ENCODE measurements at regions not wholly inside any gene's neighbourhood (a gene's known extent, or its start where the extent isn't known, plus 50 kb on each side); places are given as distances from the start of the nearest gene placed in this dataset.

GRCh38 chr4:14769993-14770392 lies 232.3 kb upstream of the CPEB2 start:
- H3K9ac ChIP-seq (ENCODE audit: insufficient read length, low read depth): no peak overlapping the region
- no peaks in the 10 kb centered on the region for H3K36me3 ChIP-seq (ENCODE audit: insufficient read depth, insufficient read length, low read length)
- no peaks in the 10 kb centered on the region; the same call in 1 of the 2 replicates for H3K9me3 ChIP-seq (ENCODE audit: insufficient read depth, low read length)
- no peak for TF ChIP-seq ZNF274 (IDR thresholded peaks at IDR 0.05; ENCODE audit: low read depth, low read length)
- TF ChIP-seq YY1 (IDR thresholded peaks at IDR 0.05; ENCODE audit: insufficient read depth, insufficient read length): no peak
- no peak for TF ChIP-seq SUZ12 (IDR thresholded peaks at IDR 0.05; ENCODE audit: extremely low read depth, insufficient read depth, insufficient read length)
- H3K4me1 ChIP-seq (ENCODE audit: insufficient read depth, insufficient read length): no peaks in the 10 kb centered on the region
- H3K4me3 ChIP-seq (ENCODE audit: insufficient read length, low read depth): no peak overlapping the region
- H3K27me3 ChIP-seq (ENCODE audit: insufficient read depth, insufficient read length): no peaks in the 10 kb centered on the region
- DNase-seq (ENCODE audit: low read depth, low spot score): no peak

DNA sequence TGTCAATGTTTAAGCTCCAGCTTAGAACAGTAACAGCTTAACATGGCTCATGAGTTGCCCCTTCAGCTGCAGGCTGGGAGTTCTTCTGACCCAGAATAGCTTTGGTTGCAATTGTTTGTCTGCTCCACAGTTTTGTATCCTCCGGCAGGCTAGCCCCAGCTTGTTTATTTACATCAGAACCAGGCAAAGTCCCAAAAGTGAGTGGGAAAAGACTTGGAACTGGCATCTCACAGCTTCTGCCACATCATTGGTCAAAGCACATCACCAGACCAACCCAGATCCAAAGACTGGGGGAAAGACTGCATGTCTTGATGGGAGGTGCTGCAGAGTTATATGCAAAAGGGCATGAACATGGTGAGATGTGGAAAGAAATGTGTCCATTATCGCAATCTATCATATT lies 231.2 kb upstream of the CPEB2 start:
- H3K9ac ChIP-seq (ENCODE audit: insufficient read length, low read depth): no peak overlapping the region
- no peaks in the 10 kb centered on the region for H3K36me3 ChIP-seq (ENCODE audit: insufficient read depth, insufficient read length, low read length)
- H3K9me3 ChIP-seq (ENCODE audit: insufficient read depth, low read length): no peaks in the 10 kb centered on the region; the same call in 1 of the 2 replicates
- no peak overlapping the region for H3K4me3 ChIP-seq (ENCODE audit: insufficient read length, low read depth)
- no peak for DNase-seq (ENCODE audit: low read depth, low spot score)
- no peaks in the 10 kb centered on the region for H3K4me1 ChIP-seq (ENCODE audit: insufficient read depth, insufficient read length)
- TF ChIP-seq ZNF274 (IDR thresholded peaks at IDR 0.05; ENCODE audit: low read depth, low read length): no peak
- no peak for TF ChIP-seq YY1 (IDR thresholded peaks at IDR 0.05; ENCODE audit: insufficient read depth, insufficient read length)
- no peak for TF ChIP-seq SUZ12 (IDR thresholded peaks at IDR 0.05; ENCODE audit: extremely low read depth, insufficient read depth, insufficient read length)
- no peaks in the 10 kb centered on the region for H3K27me3 ChIP-seq (ENCODE audit: insufficient read depth, insufficient read length)

DNA sequence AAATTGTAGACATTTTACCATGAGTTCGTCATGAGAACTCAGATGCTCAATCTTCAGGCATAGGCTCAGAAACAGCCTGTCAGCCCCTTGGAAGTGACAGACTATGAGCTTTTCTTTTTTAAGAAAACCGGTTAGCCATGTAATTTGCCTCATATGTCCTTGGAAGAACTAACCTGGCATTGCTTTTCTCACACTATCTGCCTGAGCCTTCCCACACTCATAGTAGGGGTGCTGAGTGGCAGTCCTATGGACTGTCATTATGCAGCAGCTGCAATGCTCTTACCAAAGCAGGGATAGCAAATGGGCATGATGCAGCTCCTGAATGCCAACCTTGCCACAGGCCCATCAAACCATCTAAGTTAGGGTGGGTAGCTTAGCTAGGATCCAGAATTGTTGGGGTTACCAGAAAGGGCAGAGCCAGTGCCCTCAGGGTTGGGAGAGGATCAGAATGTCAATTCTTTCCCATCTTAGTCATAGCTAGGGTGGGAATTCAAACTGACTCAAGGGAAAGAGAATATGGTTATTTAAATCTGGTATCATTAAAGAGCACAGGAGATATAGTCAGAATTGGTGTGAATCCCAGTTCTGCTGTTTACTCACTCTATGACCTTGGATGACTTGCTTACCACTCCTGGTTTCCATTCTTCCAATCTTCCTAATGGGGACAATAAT lies 230.6 kb upstream of the CPEB2 start:
- no peaks in the 10 kb centered on the region; the same call in 1 of the 2 replicates for H3K9me3 ChIP-seq (ENCODE audit: insufficient read depth, low read length)

DNA sequence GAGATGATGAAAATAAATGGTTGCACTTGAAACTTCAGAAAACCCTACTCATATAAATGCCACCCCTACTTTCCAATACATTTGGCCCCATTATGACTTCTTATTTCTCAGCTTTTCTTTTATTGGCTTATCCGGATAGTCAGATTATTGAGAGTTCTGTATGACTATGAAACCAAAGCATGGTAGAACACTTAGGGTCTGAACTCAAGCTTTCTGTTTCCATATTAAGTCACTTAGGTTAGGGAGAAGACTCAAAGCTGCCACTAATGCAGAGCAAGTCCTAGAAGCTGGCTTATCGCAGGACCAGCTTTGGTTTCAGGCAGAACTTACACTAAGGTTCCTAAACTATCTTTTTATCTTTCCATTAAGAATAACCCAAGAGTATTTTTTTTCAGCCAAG lies 229.9 kb upstream of the CPEB2 start:
- Histone ChIP-seq H3K36me3 (ENCODE audit: insufficient read depth, insufficient read length, low read length) (no peaks in the 10 kb centered on the region), H3K4me1 (ENCODE audit: insufficient read depth, insufficient read length) (no peaks in the 10 kb centered on the region), H3K9ac (ENCODE audit: insufficient read length, low read depth) (no peak overlapping the region), H3K4me3 (ENCODE audit: insufficient read length, low read depth) (no peak overlapping the region), H3K27me3 (ENCODE audit: insufficient read depth, insufficient read length) (no peaks in the 10 kb centered on the region), H3K9me3 (ENCODE audit: insufficient read depth, low read length) (no peaks in the 10 kb centered on the region)
- no peak for TF ChIP-seq YY1 (IDR thresholded peaks at IDR 0.05; ENCODE audit: insufficient read depth, insufficient read length)
- no peak for TF ChIP-seq SUZ12 (IDR thresholded peaks at IDR 0.05; ENCODE audit: extremely low read depth, insufficient read depth, insufficient read length)
- TF ChIP-seq ZNF274 (IDR thresholded peaks at IDR 0.05; ENCODE audit: low read depth, low read length): no peak
- no peak for DNase-seq (ENCODE audit: low read depth, low spot score)

More for the DNA sequence above, 230.6 kb upstream of the CPEB2 start:
- no peak for DNase-seq (ENCODE audit: low read depth, low spot score)
- Histone ChIP-seq H3K27me3 (ENCODE audit: insufficient read depth, insufficient read length) (no peaks in the 10 kb centered on the region), H3K4me3 (ENCODE audit: insufficient read length, low read depth) (no peak overlapping the region), H3K36me3 (ENCODE audit: insufficient read depth, insufficient read length, low read length) (no peaks in the 10 kb centered on the region), H3K4me1 (ENCODE audit: insufficient read depth, insufficient read length) (no peaks in the 10 kb centered on the region), H3K9ac (ENCODE audit: insufficient read length, low read depth) (no peak overlapping the region)
- no peak for TF ChIP-seq ZNF274 (IDR thresholded peaks at IDR 0.05; ENCODE audit: low read depth, low read length)
- TF ChIP-seq YY1 (IDR thresholded peaks at IDR 0.05; ENCODE audit: insufficient read depth, insufficient read length): no peak
- TF ChIP-seq SUZ12 (IDR thresholded peaks at IDR 0.05; ENCODE audit: extremely low read depth, insufficient read depth, insufficient read length): no peak

DNA sequence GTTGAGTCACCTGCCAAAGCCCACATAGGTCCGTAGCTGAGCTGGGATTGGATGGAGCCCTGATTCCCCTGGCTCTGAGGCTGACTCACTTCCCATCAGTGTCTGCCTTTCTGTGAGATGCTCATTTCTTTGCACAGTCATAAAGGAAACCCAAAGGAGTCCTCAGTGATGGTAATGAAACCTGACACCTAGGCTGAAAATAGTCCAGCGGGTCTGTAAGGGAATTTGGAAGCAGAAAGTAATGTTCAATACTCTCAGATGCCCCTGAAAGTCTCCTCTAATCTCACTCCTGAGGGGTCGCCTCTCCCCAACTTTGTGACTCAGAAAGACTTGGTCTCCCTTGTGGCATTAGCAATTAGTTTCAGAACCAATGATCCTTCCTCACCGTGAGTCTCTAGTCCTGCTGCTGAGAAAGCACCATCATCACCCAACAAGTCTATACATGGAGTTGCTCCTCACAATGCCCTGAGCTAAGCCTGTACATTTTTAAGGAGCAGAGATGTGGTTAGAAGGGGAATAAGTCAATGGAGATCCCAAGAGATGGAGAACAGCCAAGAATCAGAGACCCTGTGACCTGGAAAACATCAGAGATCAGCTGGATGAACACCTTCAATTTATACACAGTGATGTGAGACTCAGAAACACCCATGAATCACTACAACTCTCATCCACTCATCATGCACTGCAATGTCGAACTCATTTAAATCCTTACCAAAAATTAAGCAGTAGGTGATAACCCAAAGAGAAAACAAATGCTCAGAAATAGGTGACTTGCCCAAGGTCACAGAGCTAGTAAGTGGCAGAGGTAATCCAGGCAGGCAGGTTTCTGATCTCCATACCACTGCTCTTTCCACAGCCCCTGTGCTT lies 219.0 kb upstream of the CPEB2 start:
- H3K9me3 ChIP-seq (ENCODE audit: insufficient read depth, low read length): peaks cover 6% of the 10 kb centered on the region; the same call in 1 of the 2 replicates
- no peaks in the 10 kb centered on the region for H3K36me3 ChIP-seq (ENCODE audit: insufficient read depth, insufficient read length, low read length)
- DNase-seq (ENCODE audit: low read depth, low spot score): no peak
- no peak overlapping the region for H3K4me3 ChIP-seq (ENCODE audit: insufficient read length, low read depth)
- TF ChIP-seq YY1 (IDR thresholded peaks at IDR 0.05; ENCODE audit: insufficient read depth, insufficient read length) (no peak), SUZ12 (IDR thresholded peaks at IDR 0.05; ENCODE audit: extremely low read depth, insufficient read depth, insufficient read length) (no peak), ZNF274 (IDR thresholded peaks at IDR 0.05; ENCODE audit: low read depth, low read length) (no peak)
- H3K9ac ChIP-seq (ENCODE audit: insufficient read length, low read depth): no peak overlapping the region
- no peaks in the 10 kb centered on the region for H3K27me3 ChIP-seq (ENCODE audit: insufficient read depth, insufficient read length)
- no peaks in the 10 kb centered on the region for H3K4me1 ChIP-seq (ENCODE audit: insufficient read depth, insufficient read length)

- H3K9ac ChIP-seq (ENCODE audit: insufficient read length, low read depth): no peak overlapping the region
- H3K27me3 ChIP-seq (ENCODE audit: insufficient read depth, insufficient read length): no peaks in the 10 kb centered on the region
- H3K4me1 ChIP-seq (ENCODE audit: insufficient read depth, insufficient read length): no peaks in the 10 kb centered on the region
- TF ChIP-seq SUZ12 (IDR thresholded peaks at IDR 0.05; ENCODE audit: extremely low read depth, insufficient read depth, insufficient read length) (no peak), YY1 (IDR thresholded peaks at IDR 0.05; ENCODE audit: insufficient read depth, insufficient read length) (no peak), ZNF274 (IDR thresholded peaks at IDR 0.05; ENCODE audit: low read depth, low read length) (no peak)
- H3K9me3 ChIP-seq (ENCODE audit: insufficient read depth, low read length): peaks cover 10% of the 10 kb centered on the region; the same call in 1 of the 2 replicates
- no peaks in the 10 kb centered on the region for H3K36me3 ChIP-seq (ENCODE audit: insufficient read depth, insufficient read length, low read length)
- no peak for DNase-seq (ENCODE audit: low read depth, low spot score)
- no peak overlapping the region for H3K4me3 ChIP-seq (ENCODE audit: insufficient read length, low read depth)
These were observed 215.1 kb upstream of the CPEB2 start for GRCh38 chr4:14787221-14787620.

DNA sequence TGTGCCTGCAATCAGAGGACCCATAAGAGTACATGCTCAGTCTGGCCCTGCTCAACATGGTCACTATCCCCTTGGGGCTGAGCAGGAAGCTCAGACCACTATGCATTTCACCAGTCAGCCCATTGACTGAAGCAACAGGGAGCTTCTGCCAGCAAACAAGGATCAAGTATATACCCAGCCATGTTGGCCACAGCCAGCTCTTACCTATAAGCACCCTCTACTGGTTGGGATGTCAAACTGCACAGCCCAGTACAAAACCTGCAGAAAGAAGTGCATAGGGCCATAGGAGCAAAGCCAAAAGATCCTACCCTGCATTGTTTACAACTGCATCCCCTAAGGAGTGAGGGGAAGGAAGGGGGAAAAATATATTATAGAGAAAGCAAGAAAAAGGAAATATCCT lies 214.4 kb upstream of the CPEB2 start:
- H3K36me3 ChIP-seq (ENCODE audit: insufficient read depth, insufficient read length, low read length): no peaks in the 10 kb centered on the region
- no peak for TF ChIP-seq ZNF274 (IDR thresholded peaks at IDR 0.05; ENCODE audit: low read depth, low read length)
- TF ChIP-seq SUZ12 (IDR thresholded peaks at IDR 0.05; ENCODE audit: extremely low read depth, insufficient read depth, insufficient read length): no peak
- TF ChIP-seq YY1 (IDR thresholded peaks at IDR 0.05; ENCODE audit: insufficient read depth, insufficient read length): no peak
- H3K4me3 ChIP-seq (ENCODE audit: insufficient read length, low read depth): no peak overlapping the region
- H3K9ac ChIP-seq (ENCODE audit: insufficient read length, low read depth): no peak overlapping the region
- DNase-seq (ENCODE audit: low read depth, low spot score): peak; percentile 23
- H3K27me3 ChIP-seq (ENCODE audit: insufficient read depth, insufficient read length): no peaks in the 10 kb centered on the region
- no peaks in the 10 kb centered on the region for H3K4me1 ChIP-seq (ENCODE audit: insufficient read depth, insufficient read length)
- H3K9me3 ChIP-seq (ENCODE audit: insufficient read depth, low read length): peaks cover 10% of the 10 kb centered on the region; the same call in 1 of the 2 replicates

All from NT2/D1 (cell line).